HG03139 (cell line): ENCODE measurements at regions not wholly inside any gene's neighbourhood (a gene's known extent, or its start where the extent isn't known, plus 50 kb on each side); places are given as distances from the start of the nearest gene placed in this dataset.

ENCODE experiments used
- ATAC-seq: cut with Tn5 transposase; IDR thresholded peaks from one replicate; pipeline ENCODE4 v1.9.1; 2021; ENCODE audit not compliant: unreplicated experiment

DNA sequence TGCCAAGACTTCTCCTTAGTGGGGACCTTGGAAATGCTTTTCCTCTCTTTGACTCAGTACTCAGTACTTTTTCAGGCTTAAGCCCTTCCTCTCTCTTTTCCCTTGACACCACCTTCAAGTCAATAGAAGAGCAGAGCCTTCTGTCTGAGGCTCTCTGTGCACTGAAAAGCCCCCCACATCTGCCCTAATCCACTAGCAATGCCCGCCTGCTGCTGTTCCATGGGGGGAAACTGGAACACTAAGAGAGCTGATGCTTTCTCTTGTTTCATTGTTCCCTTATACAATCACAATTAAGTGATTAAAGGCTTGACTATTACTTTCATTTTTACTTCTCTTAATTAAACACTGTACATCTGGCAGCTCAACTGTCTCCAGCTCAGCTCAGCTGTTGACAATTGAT, 254.5 kb downstream of the SLITRK6 start:
- no peak for ATAC-seq

DNA sequence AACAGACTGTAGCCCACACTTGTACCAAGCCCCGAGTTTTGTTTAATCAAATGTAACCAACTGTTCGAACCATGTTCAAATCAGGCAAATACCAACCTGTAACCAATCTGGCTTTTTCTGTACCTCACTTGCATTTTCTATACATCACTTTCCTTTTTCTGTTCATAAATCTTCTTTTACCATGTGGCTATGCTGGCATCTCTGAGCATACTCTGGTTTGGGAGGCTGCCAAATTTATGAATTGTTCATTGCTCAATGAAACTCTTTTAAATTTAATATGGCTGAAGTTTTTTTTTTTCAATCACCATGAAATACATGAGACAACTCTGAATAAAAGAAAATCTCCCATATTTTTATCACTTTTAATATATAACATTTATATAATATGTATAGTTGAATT, 256.1 kb downstream of the SLITRK6 start:
- ATAC-seq = no peak

DNA sequence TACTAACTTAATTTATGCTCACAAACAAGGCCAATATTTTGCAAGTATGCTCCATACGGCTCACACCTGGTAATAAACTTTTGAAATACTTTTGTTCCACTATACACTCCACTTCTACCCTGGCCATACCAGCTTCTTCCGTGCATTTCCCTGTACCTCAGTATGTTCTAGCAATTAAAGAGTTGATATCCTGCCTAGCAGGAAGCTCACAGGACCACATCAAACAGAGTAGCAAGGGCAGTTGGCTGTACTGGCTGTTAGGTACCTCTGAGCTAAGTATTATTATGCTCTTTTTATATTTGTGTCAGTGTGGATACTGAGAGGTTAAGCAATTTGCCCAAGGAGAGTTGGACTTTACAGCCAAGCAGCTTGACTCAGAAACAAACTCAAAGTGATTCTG, 257.7 kb downstream of the SLITRK6 start:
- no peak for ATAC-seq

DNA sequence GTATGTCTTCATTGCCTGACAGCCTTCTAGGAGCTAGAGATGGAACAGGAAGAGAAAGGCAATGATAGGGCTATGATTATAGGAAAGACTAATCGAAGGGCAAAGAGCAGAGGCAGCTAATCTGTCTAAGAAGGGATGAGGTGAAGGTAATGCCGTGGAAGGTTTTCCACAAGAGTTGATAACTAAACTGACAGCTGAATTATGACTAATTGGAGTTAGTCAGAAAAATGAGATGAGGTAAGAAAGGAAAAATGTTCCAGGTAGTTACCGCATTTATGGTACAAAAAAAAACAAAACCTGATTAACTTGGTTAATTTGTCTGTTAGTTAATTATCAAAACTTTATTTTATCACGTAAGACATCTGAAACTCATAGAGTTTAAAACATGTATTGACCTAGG, 260.3 kb downstream of the SLITRK6 start:
- no peak for ATAC-seq

DNA sequence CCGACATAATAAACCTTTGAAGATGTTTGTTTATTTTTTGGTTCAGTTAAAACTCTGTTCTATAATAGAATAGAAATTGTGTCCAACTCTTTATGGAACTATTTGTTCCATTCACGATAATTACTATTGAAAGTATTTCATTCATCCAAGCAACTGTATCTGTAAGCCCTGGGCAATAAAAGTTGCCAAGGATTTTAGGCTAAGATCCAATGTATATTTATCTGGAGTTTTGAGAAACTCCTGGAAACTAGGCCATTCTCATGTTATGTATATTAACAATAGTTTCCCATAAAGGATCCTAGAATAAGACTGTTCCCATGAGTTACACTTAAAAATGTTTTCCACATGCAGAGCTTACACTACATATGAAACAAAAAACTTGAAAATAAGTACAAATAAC, 261.6 kb downstream of the SLITRK6 start:
- no peak for ATAC-seq

DNA sequence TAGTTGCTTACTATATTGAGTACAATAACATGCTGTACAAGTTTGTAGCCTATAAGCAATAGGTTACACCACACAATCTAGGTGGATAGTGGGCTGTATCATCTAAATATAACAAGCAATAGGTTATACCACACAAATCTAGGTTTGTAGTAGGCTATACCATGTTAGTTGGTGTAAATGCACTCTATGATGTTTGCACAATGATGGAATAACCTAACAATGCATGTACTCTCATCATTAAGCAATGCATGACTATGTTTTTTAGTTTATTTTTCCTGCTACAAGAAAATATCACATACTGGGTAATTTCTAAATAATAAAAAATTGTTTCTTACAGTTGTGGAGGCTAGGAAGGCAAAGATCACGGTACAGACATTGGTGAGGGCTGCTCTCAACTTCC, 262.5 kb downstream of the SLITRK6 start:
- no peak for ATAC-seq

DNA sequence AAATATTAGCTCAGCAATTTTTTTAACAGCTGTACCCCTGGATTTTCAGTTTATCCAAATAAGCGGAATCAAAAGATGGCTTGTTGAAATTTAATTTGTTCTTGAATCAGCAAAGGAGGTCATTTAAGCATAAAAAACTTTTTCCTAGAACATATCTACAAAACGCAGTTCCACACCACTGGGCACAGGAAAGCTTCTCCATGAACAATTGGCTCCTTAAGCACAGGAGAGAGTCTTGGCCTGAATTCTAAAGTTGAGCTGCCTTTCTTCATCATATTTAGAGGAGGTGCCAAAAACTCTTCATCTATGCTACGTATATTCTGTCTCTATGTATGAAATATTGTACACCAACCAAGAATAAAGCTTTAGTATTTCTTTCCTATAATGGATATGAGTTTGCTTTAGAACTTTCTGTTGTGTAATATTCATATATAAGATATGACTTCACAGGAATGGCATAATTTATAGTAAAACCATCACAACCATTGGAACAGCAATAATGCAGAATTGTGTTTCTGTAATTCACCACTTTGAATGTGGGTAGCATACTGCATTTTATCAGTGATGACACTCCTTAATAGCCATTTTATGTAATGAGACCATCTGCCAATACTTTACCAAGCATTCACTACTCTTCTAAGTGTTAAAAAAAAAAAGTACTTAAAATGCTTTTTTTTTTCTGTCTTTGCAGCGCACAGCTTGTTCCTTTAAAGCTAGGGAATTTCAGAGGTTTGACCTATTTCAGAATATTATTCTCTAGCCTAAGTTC, 263.7 kb downstream of the SLITRK6 start:
- ATAC-seq = no peak

DNA sequence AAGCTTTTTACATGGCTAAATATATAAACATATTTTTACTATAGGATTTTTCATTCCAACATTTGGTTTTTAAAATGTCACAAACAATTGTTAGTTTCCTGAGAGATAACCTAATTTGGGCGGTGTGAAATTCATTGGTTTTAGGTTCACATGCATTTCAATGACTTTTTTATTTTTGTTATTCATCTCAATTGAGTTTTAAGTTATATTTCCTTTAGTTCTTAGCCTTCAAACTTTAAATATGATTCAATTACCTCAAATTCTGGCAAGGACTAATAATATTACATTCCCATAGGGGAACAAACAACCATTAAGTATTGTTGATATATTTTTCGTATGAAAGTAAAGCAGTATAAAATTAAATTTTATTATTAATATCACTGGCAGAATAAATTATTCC, 265.3 kb downstream of the SLITRK6 start:
- no peak for ATAC-seq

DNA sequence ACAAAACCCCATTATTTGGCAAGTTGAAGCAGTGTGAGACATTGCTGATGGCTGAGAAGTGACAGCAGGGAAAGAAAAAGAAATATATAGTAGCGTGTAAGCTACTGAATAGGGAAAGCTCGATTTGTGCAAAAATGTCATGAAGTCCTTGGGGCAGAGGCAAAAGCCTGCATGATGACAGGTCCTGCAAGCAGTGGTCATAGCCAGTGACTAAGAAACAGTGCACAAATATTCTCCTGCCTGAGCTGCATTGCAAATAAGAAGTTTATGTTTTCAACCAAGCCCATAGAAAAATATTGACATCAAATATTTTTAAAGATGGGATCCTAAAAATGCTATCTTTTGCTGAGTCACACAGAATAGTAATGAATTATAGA, 270.0 kb downstream of the SLITRK6 start:
- ATAC-seq = no peak

DNA sequence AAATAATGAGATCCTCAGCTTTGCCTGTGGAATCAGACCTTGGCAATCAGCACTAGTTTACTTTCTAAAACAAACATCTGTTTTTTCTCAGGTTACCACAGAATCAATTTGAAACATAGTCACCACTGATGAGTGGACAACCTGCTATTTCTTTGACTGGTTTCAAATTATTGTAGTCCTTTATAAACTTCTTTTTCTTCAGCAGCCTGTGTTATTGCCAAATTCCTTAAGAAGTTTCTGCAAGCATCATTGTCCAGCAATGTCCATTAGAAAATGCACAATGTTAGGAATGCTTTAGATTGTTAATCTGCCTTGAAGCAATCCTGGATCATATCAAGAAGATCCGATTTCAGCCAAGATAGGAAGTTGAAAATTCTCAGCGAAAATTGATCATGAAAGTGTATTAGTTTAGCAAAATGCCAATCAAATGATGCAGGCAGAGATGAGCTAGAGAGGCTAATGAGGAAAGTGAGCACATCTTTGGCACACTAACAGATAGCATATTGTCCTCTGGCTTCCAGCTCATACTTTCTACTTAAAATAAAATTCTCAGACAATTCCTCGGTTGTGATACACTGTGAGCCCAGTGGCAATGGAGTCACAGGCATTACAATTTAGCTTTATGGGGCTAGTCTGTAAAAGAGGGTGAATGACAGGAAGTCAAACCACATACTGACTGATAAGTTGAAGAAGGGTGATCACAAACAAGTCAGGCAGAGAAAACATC, 270.6 kb downstream of the SLITRK6 start:
- ATAC-seq = no peak

DNA sequence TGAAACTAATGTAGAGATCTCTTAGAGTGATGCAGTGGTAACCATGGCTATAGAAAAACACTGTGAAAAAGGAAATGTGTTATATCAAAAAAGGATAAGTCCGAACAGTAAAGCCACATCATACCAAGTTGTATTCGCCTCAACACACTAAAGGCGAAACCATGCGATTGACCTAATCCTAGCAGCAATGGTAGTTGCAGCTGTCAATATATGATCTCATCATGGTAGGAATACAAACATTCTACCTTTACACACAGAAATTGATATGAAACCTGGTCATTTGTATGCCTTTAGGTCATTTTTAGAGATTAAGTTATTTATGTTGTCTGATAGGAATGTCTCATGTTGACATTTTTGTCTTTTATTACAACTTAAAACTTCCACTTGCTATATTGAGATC, 271.9 kb downstream of the SLITRK6 start:
- ATAC-seq = no peak

DNA sequence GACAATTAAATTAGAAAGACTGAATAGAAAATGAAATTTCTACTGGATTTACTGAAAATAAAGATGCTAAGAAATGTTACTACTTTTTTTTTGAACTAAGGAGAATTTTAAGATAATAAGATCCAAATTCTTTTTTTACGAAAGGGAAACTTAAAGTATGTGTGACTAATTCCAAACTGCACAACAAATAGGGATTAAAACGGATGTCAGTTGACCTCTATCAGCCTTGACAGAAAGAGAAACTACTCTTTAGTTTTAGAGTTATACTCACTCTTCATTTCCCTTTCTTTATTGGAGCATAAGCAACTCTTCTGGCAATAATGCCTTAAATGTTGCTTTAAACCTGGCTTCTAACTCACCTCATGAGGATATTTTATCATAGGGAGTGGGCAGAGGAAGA, 273.8 kb downstream of the SLITRK6 start:
- ATAC-seq = no peak

DNA sequence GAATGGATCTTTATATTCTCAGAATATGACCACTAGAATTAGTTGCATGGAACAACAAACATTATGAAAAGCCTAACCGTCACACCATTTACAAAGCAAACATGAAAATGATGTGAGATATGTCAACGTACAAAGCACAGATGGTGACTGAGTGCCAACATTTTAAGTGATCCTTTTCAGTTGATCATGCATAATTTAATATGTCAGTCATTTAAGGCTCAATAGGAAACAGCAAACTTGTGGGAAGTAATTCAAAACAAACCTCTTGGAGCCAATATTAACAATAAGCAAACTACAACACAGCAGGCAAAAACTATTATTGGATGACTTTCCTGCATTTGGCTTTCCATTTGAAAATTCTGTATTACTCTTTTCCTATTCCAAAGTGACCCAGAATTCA, 277.6 kb downstream of the SLITRK6 start:
- ATAC-seq = no peak

DNA sequence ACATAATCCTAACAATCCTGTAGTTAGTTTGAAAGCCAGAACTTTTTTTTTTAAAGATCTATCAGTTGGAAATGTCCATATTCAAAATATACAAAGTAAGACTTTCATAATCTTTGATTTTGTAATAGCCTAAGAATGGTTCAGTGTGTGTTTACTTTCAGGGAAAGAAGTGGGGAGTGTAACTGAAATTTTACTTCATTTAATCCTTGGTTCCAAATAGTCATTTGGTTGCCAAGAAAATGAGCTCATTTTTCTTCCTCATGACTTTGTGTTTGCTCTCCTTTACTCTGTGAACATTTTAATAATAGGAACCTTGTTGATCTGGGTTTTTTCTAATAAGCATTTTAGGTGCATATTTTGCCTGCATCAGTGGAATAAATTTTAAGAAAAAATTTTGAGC, 278.8 kb downstream of the SLITRK6 start:
- ATAC-seq = no peak

DNA sequence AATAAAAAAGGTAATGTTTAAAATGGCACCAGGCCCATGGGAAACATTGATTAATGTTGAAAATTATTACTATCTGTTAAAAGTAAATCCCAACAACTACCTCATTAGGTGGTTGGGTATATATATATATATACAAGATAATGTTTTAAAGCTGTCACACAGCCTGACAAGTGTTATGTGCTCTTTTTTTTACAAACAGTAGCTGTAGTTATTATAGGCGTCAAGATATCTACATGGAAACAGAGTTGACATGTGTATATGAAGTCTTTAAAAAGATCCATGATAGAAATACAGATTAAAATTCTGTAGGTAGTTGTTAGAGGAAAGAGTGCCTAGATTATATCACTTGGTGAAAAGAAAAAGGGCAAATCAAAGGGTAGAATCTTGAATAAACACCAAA, 279.9 kb downstream of the SLITRK6 start:
- ATAC-seq = no peak

DNA sequence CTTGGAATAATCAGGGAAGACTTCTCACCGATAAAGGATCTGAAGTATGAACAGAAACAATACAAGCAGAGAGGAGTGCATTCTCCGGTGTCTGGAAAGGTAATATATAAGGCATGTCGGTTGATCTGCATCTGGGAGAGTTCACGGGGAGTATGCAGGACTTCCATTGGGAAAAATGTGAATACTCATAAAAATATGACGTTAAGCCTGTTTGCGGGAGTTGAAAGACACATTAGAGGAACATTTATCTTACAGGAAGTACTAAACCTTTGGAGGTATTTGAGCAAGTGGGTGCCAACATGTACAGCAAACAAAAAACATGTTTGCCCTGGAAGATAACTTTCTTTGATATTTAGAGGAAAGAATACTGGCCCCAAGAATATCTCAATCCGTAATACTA, 286.8 kb downstream of the SLITRK6 start:
- no peak for ATAC-seq

DNA sequence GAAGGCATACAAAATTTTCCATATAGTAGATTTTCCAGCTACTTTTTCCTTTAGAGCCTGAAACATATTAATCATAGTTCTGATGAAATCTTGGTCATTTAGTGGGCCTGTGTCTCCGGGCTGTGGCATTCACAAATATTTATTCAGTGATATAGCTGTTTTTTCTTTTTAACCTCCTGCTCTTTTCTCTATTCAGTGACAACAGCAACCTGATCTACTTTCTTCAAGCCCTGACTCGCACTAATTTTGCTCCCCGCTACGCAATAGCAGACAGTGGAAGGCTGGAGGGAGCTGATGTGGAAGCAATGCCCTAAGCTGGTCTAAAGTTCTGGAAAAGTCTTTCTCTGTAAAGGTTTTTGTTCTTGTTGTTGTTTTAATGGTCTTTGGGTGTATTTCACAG, 289.7 kb downstream of the SLITRK6 start:
- ATAC-seq = no peak

DNA sequence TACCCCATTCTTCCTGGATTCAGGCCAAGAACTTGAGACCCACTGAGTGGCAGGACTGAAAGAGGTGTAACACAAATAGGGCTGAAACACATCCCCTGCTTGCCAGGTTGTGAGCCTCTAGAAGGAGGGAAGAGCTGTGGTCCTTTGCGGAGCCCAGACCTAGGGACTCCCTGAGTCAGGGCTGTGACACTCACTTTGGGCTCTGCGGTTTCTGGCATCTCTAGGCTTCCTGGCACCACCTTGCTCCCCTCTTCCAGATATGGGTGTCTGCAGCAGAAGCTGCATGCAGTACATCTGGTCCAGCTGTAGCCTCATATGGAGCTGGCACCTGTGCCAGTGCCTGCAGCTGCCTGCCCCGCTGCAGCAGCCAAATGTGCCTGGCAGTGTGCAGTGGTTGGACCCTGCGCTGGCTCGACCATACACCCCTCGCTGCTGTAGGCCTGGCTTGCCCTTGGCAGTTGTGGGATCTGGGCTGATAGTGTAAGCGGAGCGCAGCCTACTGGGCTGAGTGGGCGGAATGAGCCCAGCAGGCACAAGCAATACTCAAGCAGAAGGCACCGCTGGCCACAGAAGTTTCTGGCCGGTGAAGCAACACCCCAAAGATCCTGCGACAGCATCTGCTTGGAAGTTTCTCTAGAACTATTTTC, 290.4 kb downstream of the SLITRK6 start:
- ATAC-seq = no peak

DNA sequence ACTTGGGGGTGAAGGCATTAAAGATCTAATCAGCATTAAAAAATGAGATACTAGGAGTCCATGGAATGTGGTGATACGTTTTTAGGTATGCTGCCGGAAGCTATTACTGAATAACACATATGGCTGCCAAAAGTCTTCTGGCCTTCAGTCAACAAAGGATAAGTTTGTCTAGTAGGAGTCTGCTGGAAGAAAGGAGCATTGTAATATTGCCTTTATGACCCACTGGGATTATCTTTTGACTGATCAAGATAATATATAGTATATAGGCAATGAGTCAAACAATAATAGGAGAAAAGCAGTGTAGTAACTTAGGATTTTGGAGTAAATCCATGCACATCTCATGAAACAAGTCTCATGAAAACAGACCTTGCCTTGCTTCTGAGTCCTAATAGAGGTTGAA, 295.4 kb downstream of the SLITRK6 start:
- ATAC-seq = no peak

DNA sequence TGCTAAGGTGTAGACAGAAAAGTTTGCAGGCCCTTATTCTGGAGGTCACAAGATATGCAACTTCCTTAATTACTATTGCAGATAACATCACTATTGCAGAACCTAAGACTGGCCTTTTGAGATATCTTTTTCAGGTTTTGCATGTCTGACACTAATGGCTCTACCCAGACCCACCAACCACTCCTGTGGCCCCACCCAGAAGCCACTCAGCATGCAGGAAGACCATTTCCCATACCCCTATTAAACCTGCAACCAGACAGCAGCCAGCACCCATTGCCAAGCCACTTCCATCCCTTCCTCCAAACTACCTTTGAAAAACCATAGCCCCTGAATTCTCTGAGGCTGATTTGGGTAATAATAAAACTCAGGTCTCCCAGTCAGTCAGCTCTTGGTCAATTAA, 297.6 kb downstream of the SLITRK6 start:
- no peak for ATAC-seq

DNA sequence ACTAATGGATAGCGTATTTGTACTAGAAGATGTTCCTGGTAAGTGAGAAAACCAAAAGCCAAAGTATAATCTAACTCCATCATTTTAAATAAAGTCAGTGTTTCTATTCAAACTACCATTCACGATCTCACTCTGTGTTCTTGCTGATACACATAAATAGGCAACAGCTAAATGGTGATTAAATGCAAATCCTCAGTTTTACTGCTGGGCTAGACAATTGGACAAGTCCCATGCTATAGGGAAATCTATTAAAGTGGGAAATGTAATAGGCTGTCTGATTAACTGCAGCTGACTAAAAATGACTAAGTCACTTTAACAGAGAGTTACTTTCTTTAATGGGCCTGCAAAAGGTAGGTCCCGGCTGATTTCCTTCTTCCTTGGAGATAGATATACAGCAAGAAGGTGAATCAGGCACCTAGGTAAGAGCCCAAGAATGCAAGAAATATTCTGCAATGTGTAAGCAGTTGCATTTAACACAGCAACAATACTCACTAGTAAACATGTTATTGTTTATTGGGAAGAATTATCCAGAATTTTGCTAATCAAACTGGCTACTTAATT, 298.4 kb downstream of the SLITRK6 start:
- ATAC-seq = no peak

DNA sequence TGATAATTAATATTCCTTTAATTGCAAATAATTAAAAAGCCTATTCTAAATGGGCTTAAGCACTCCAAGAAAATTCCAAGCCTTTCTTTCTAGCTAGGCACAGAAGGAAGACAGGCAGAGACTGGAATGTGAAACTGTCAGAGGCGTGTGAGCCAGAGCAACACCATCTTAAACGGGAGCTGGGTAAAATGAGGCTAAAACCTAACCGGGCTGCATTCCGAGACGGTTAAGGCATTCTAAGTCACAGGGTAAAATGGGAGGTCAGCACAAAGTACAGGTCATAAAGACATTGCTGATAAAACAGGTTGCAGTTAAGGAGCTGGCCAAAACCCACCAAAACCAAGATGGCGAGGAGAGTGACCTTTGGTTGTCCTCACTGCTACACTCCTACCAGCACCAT, 300.4 kb downstream of the SLITRK6 start:
- ATAC-seq = no peak
